Tibial nerve (tissue), 3 donors: ENCODE measurements at regions not wholly inside any gene's neighbourhood (a gene's known extent, or its start where the extent isn't known, plus 50 kb on each side); places are given as distances from the start of the nearest gene placed in this dataset.

ENCODE experiments used
- CTCF ChIP-seq, 5 experiments: fragments of 200-600 bp in 3 of 5; fragments of 450-650 bp in 2 of 5; sonication (generic) in 3 of 5; IDR thresholded peaks; one replicate each; pipeline ENCODE4 v1.5.1; 2016 to 2019; ENCODE audit warnings: antibody characterized with exemption in 5 of 5, mild to moderate bottlenecking in 3 of 5, moderate library complexity in 2 of 5
- POLR2A ChIP-seq, 2 donors: fragments of 450-650 bp; IDR thresholded peaks; one replicate each; pipeline ENCODE4 v1.6.1; 2017; ENCODE audit warnings: antibody characterized with exemption in 2 of 2, mild to moderate bottlenecking in 2 of 2, moderate library complexity in 2 of 2

GRCh38 chr16:6364846-6365245 is 967.8 kb upstream of the RBFOX1 start:
- no peak for TF ChIP-seq CTCF (IDR thresholded peaks at IDR 0.05)
- TF ChIP-seq POLR2A (IDR thresholded peaks at IDR 0.05) = no peak
